VCaP (cell line): ENCODE measurements at regions not wholly inside any gene's neighbourhood (a gene's known extent, or its start where the extent isn't known, plus 50 kb on each side); places are given as distances from the start of the nearest gene placed in this dataset.

ENCODE experiments used
- H3K27ac ChIP-seq: fragments of 450-650 bp; 2 replicates; pipeline ENCODE4 v1.5.1; 2017
- TF ChIP-seq, protein P1 (sequence below): fragments of 450-650 bp; conservative IDR thresholded peaks from 2 replicates; pipeline ENCODE4 v1.5.1; 2017; ENCODE audit warnings: mild to moderate bottlenecking, moderate library complexity

DNA sequence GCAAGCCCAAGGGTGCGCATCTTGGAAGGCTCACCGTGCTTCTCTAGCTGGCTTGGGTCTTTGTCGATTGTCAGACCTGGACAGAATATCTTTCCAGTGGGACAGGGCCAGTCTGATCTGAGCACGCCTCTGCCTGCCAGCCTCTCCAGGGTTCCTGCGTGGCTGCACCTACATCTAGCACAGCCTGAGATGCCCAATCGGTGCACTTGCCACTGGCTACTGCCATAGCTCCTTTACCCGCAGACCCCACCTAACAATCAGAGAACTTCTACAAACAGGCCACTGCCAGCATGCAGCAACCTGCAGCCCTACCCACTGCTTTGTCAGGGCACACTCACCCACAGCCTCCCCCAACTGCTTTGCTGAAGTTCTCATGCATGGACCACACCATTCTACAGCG is 56.7 kb upstream of the PHACTR3 start:
- H3K27ac ChIP-seq, result no peak overlapping the region
- TF ChIP-seq, protein P1, sequence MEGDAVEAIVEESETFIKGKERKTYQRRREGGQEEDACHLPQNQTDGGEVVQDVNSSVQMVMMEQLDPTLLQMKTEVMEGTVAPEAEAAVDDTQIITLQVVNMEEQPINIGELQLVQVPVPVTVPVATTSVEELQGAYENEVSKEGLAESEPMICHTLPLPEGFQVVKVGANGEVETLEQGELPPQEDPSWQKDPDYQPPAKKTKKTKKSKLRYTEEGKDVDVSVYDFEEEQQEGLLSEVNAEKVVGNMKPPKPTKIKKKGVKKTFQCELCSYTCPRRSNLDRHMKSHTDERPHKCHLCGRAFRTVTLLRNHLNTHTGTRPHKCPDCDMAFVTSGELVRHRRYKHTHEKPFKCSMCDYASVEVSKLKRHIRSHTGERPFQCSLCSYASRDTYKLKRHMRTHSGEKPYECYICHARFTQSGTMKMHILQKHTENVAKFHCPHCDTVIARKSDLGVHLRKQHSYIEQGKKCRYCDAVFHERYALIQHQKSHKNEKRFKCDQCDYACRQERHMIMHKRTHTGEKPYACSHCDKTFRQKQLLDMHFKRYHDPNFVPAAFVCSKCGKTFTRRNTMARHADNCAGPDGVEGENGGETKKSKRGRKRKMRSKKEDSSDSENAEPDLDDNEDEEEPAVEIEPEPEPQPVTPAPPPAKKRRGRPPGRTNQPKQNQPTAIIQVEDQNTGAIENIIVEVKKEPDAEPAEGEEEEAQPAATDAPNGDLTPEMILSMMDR, result no peak
